SK-N-SH treated with all-trans-retinoic acid at 6 μM for 48 hours (cell line): ENCODE measurements at regions not wholly inside any gene's neighbourhood (a gene's known extent, or its start where the extent isn't known, plus 50 kb on each side); places are given as distances from the start of the nearest gene placed in this dataset.
A peak's percentile ranks its signal among the peaks of the same experiment; 100 is the strongest.

Experiments
- ATAC-seq: fragments of 200-7000 bp; cut with Tn5 transposase; 3 replicates; pipeline ENCODE4 v1.9.1; 2020; ENCODE audit warnings: mild to moderate bottlenecking, moderate library complexity
- ARNTL ChIP-seq: fragments of 450-650 bp; formaldehyde crosslinking; IDR thresholded peaks from 2 replicates; pipeline ENCODE4 v1.5.0; 2020; ENCODE audit warnings: low read depth, mild to moderate bottlenecking, moderate library complexity, borderline replicate concordance
- BACH2 ChIP-seq: fragments of 250-450 bp; sonication (Bioruptor Pico); IDR thresholded peaks from 2 replicates; pipeline ENCODE4 v1.9.0; 2021; ENCODE audit warnings: mild to moderate bottlenecking, borderline replicate concordance
- ESRRG ChIP-seq: fragments of 250-450 bp; sonication (Bioruptor Pico); IDR thresholded peaks from 2 replicates; pipeline ENCODE4 v1.6.1; 2021; ENCODE audit warnings: mild to moderate bottlenecking
- GLIS3 ChIP-seq: fragments of 250-450 bp; sonication (Bioruptor Pico); IDR thresholded peaks from 2 replicates; pipeline ENCODE4 v1.5.0; 2020; ENCODE audit warnings: mild to moderate bottlenecking, moderate library complexity
- ISL1 ChIP-seq: fragments of 250-450 bp; sonication (Bioruptor Pico); IDR thresholded peaks from 2 replicates; pipeline ENCODE4 v2.1.2; 2022; ENCODE audit warnings: mild to moderate bottlenecking, moderate library complexity
- OSR1 ChIP-seq: fragments of 250-450 bp; sonication (Bioruptor Pico); IDR thresholded peaks from 2 replicates; pipeline ENCODE4 v1.8.0; 2022; ENCODE audit warnings: moderate library complexity, mild to moderate bottlenecking, inconsistent platforms
- PPARA ChIP-seq: fragments of 250-450 bp; sonication (Bioruptor Pico); IDR thresholded peaks from 2 replicates; pipeline ENCODE4 v1.5.0; 2020; ENCODE audit warnings: mild to moderate bottlenecking, borderline replicate concordance
- RARB ChIP-seq: fragments of 250-450 bp; sonication (Bioruptor Pico); IDR thresholded peaks from 2 replicates; pipeline ENCODE4 v1.8.0; 2021; ENCODE audit warnings: mild to moderate bottlenecking, moderate library complexity
- SNAI2 ChIP-seq: fragments of 250-450 bp; sonication (Bioruptor Pico); IDR thresholded peaks from 2 replicates; pipeline ENCODE4 v1.5.0; 2020; ENCODE audit warnings: mild to moderate bottlenecking, moderate library complexity
- TCF4 ChIP-seq: fragments of 250-450 bp; sonication (Bioruptor Pico); IDR thresholded peaks from 2 replicates; pipeline ENCODE4 v1.8.0; 2021; ENCODE audit warnings: mild to moderate bottlenecking, moderate library complexity, borderline replicate concordance
- TOX ChIP-seq: fragments of 250-450 bp; sonication (Bioruptor Pico); IDR thresholded peaks from 2 replicates; pipeline ENCODE4 v1.8.0; 2021; ENCODE audit warnings: mild to moderate bottlenecking, moderate library complexity, borderline replicate concordance
- ZC3H10 ChIP-seq: fragments of 250-450 bp; sonication (Bioruptor Pico); IDR thresholded peaks from 2 replicates; pipeline ENCODE4 v1.5.1; 2021; ENCODE audit warnings: mild to moderate bottlenecking, moderate library complexity
- ZFP3 ChIP-seq: fragments of 250-450 bp; sonication (Bioruptor Pico); IDR thresholded peaks from 2 replicates; pipeline ENCODE4 v1.5.0; 2020; ENCODE audit warnings: mild to moderate bottlenecking, moderate library complexity
- ZFP30 ChIP-seq: fragments of 450-650 bp; formaldehyde crosslinking; IDR thresholded peaks from 2 replicates; pipeline ENCODE4 v1.5.0; 2022; ENCODE audit warnings: mild to moderate bottlenecking, moderate library complexity
- ZNF565 ChIP-seq: fragments of 450-650 bp; formaldehyde crosslinking; conservative IDR thresholded peaks from 2 replicates; pipeline ENCODE4 v1.5.0; 2020; ENCODE audit warnings: low read depth, mild to moderate bottlenecking, moderate library complexity
- ZNF70 ChIP-seq: fragments of 450-650 bp; formaldehyde crosslinking; IDR thresholded peaks from 2 replicates; pipeline ENCODE4 v1.5.0; 2020; ENCODE audit warnings: mild to moderate bottlenecking, moderate library complexity
- ZNF8 ChIP-seq: fragments of 450-650 bp; formaldehyde crosslinking; IDR thresholded peaks from 2 replicates; pipeline ENCODE4 v1.5.0; 2020; ENCODE audit warnings: mild to moderate bottlenecking, moderate library complexity
- TF ChIP-seq, protein P1 (sequence below): fragments of 250-450 bp; sonication (Bioruptor Pico); IDR thresholded peaks from 2 replicates; pipeline ENCODE4 v1.8.0; 2021; ENCODE audit warnings: low read depth, mild to moderate bottlenecking, moderate library complexity, borderline replicate concordance
- TF ChIP-seq, protein P2 (sequence below): fragments of 250-450 bp; sonication (Bioruptor Pico); IDR thresholded peaks from 2 replicates; pipeline ENCODE4 v1.5.1; 2021; ENCODE audit warnings: mild to moderate bottlenecking, moderate library complexity
- TF ChIP-seq, protein P3 (sequence below): fragments of 250-450 bp; sonication (Bioruptor Pico); IDR thresholded peaks from 2 replicates; pipeline ENCODE4 v1.5.0; 2020; ENCODE audit warnings: mild to moderate bottlenecking, moderate library complexity

DNA sequence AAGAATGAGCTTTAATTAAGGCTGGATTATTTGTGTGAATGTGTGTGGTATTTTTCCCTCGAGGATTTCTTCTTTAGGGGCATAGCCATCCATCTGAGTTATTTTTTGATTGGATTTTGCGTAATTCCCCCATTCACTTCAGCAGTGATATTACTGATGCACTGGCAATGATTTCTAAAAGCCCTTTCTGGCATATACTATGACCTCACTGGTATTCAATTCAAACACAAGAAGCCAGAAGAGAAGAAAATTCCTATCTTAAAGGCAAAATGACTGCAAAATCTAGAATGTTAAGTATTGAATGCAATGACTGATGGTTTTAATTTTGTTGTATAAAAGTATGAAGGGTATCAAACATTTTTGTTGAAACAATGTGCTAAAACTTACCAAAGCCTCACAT, 71.1 kb upstream of the DDIT4L start:
- 0 out of 3 replicates have a peak, but pooled peaks have one; percentile 28 for ATAC-seq
- TF ChIP-seq ZNF565 (CRISPR knock-in tag) (no peak), RARB (no peak), ESRRG (no peak), PPARA (no peak), ZFP30 (CRISPR knock-in tag) (no peak), ISL1 (no peak), SNAI2 (CRISPR knock-in tag) (no peak), GLIS3 (no peak), ARNTL (no peak)
- TF ChIP-seq, protein P1, sequence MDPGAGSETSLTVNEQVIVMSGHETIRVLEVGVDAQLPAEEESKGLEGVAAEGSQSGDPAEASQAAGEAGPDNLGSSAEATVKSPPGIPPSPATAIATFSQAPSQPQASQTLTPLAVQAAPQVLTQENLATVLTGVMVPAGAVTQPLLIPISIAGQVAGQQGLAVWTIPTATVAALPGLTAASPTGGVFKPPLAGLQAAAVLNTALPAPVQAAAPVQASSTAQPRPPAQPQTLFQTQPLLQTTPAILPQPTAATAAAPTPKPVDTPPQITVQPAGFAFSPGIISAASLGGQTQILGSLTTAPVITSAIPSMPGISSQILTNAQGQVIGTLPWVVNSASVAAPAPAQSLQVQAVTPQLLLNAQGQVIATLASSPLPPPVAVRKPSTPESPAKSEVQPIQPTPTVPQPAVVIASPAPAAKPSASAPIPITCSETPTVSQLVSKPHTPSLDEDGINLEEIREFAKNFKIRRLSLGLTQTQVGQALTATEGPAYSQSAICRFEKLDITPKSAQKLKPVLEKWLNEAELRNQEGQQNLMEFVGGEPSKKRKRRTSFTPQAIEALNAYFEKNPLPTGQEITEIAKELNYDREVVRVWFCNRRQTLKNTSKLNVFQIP (CRISPR knock-in tag), result no peak
- TF ChIP-seq, all 23 proteins: peak for 0

DNA sequence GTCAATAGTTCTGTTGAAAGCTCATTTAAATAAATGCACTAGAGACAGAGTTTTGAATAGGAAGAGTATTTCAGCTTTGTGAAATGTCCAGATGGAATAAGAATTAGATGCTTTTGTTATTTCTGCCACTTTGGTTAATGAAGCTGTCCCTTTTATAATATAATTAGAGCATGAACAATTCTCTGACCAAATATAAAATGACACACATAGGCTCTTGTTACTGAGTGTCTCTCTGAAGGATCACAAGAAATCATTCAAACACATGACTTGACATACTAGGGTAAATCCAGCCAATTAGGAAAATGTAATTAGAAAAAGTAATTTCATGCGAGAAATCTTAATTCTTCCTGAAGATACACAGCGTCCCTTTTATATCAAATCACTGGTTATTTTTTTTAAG, 68.4 kb upstream of the DDIT4L start:
- TF ChIP-seq TCF4, result no peak
- TF ChIP-seq GLIS3, result no peak
- TF ChIP-seq ZC3H10, result no peak
- TF ChIP-seq, protein P2, sequence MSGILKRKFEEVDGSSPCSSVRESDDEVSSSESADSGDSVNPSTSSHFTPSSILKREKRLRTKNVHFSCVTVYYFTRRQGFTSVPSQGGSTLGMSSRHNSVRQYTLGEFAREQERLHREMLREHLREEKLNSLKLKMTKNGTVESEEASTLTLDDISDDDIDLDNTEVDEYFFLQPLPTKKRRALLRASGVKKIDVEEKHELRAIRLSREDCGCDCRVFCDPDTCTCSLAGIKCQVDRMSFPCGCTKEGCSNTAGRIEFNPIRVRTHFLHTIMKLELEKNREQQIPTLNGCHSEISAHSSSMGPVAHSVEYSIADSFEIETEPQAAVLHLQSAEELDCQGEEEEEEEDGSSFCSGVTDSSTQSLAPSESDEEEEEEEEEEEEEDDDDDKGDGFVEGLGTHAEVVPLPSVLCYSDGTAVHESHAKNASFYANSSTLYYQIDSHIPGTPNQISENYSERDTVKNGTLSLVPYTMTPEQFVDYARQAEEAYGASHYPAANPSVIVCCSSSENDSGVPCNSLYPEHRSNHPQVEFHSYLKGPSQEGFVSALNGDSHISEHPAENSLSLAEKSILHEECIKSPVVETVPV (CRISPR knock-in tag), result no peak
- no peak for TF ChIP-seq ZNF70 (CRISPR knock-in tag)
- TF ChIP-seq BACH2 (CRISPR knock-in tag), result no peak
- TF ChIP-seq ARNTL, result no peak
- no peak for ATAC-seq

DNA sequence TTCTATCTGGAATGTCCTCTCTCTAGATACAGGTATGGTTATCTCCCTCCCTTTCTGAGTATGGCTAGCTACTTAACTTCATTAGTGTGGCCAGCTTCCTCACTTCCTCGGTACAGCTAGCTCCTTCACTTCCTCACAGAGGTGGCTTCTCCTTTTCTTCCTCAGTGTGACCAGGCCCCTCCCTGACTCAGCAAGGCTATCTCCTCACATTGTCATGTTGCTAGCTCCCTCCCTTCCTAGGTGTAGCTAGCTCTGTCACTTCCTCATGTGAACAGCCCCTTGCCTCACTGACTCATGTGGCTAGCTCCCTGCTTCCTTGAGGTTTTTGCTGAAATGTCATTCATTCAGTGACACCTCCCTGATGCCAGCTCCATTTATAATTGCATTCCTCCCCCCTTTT, 67.3 kb upstream of the DDIT4L start:
- TF ChIP-seq ZNF8, result no peak
- no peak for TF ChIP-seq ZC3H10
- TF ChIP-seq, protein P1 (CRISPR knock-in tag), result no peak
- no peak for TF ChIP-seq ZFP3 (CRISPR knock-in tag)
- TF ChIP-seq ISL1, result no peak
- TF ChIP-seq BACH2 (CRISPR knock-in tag), result no peak
- TF ChIP-seq, protein P2 (CRISPR knock-in tag), result no peak
- no peak for ATAC-seq

DNA sequence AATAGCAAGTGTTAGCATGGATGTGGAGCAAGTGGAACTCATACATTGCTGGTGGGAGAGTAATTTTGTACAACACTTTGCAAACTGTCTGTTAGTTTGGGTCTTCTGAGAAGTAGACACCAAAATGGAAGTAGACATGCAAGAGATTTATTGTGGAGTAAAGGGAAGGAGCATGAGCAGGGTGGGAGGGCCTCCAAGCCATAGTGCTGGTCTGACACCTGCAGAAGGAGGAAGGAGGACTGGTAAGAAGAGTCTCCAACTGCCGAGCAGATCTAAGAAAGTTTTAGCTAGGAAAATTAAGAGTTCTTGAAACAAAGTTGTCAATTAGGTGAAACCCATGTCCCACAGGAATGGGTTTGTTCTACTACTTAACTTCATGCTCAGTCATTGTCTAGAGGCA, 64.0 kb upstream of the DDIT4L start:
- ATAC-seq, result no peak
- no peak for TF ChIP-seq BACH2 (CRISPR knock-in tag)
- TF ChIP-seq ISL1, result no peak
- no peak for TF ChIP-seq ZNF565 (CRISPR knock-in tag)
- TF ChIP-seq, protein P2 (CRISPR knock-in tag), result no peak
- no peak for TF ChIP-seq OSR1 (CRISPR knock-in tag)
- TF ChIP-seq, protein P3, sequence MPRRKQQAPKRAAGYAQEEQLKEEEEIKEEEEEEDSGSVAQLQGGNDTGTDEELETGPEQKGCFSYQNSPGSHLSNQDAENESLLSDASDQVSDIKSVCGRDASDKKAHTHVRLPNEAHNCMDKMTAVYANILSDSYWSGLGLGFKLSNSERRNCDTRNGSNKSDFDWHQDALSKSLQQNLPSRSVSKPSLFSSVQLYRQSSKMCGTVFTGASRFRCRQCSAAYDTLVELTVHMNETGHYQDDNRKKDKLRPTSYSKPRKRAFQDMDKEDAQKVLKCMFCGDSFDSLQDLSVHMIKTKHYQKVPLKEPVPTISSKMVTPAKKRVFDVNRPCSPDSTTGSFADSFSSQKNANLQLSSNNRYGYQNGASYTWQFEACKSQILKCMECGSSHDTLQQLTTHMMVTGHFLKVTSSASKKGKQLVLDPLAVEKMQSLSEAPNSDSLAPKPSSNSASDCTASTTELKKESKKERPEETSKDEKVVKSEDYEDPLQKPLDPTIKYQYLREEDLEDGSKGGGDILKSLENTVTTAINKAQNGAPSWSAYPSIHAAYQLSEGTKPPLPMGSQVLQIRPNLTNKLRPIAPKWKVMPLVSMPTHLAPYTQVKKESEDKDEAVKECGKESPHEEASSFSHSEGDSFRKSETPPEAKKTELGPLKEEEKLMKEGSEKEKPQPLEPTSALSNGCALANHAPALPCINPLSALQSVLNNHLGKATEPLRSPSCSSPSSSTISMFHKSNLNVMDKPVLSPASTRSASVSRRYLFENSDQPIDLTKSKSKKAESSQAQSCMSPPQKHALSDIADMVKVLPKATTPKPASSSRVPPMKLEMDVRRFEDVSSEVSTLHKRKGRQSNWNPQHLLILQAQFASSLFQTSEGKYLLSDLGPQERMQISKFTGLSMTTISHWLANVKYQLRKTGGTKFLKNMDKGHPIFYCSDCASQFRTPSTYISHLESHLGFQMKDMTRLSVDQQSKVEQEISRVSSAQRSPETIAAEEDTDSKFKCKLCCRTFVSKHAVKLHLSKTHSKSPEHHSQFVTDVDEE (CRISPR knock-in tag), result no peak
- TF ChIP-seq TCF4, result no peak
- no peak for TF ChIP-seq TOX (CRISPR knock-in tag)
- no peak for TF ChIP-seq ESRRG
- no peak for TF ChIP-seq ARNTL
- TF ChIP-seq, protein P1 (CRISPR knock-in tag), result no peak
